ENCODE measurements at regions not wholly inside any gene's neighbourhood (a gene's known extent, or its start where the extent isn't known, plus 50 kb on each side); places are given as distances from the start of the nearest gene placed in this dataset.

DNA sequence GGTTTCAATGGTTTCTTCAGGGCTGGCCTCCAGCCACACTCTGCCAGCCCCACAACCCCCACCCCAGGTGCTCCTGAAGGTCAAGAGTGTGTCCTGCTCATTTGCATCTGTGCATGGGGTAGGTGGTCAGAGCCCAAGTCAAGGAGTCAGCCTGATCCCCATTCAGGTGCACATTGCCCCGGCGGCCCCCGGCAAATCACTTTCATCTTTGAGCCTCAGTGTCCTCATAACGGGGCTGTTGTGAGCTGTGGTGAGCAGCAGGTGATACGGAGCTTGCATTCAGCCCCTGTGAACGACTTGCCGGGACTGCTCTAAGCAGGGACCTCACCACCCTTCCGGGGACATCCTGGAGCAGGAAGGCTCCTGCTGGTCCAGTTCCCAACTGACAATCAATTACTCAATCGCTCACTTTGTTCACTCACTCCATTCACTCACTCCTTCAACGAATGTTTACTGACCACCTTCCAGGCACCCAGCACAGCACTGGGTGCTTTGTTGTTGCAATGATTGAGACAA, 93.2 kb upstream of the CPEB4 start:
- H3K36me3 Mint-ChIP-seq (ENCODE audit: insufficient read depth), result peaks cover 6% of the 10 kb centered on the region
- no peak for ATAC-seq (replicated peaks)
- H3K9me3 Mint-ChIP-seq, result no peaks in the 10 kb centered on the region
- no peak overlapping the region for H3K4me3 Mint-ChIP-seq
- H3K27ac Mint-ChIP-seq, result no peak overlapping the region
- no peak for DNase-seq
- H3K27me3 Mint-ChIP-seq, result peaks cover 4 to 5% of the 10 kb centered on the region in 2 donors
- H3K4me1 Mint-ChIP-seq (ENCODE audit: low read depth in 2 of 2), result no peaks in the 10 kb centered on the region

DNA sequence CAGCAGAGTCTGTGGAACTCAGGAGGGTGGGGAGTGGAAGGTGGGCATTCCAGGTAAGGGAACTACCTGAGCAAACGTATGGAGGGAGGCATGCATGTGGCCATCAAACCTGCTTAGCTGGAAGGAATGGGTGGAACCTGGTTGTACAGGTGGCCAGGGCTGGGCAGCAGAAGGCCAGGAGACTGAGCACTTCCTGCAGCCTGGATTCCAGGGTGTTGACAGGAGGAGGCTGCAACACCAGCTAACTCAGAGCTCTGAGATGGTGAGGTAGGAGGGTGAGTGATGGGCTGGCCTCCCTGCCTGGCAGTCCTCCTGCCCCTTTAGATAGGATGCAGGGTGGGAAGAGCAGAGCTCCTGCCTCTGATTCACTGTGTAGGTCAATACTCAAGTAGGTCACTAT, 92.5 kb upstream of the CPEB4 start:
- Mint-ChIP-seq H3K4me1 (ENCODE audit: low read depth in 2 of 2) (no peaks in the 10 kb centered on the region), H3K27me3 (peaks cover 6 to 11% of the 10 kb centered on the region in 2 donors), H3K9me3 (no peaks in the 10 kb centered on the region), H3K36me3 (ENCODE audit: insufficient read depth) (peaks cover 6% of the 10 kb centered on the region), H3K27ac (no peak overlapping the region), H3K4me3 (no peak overlapping the region)
- DNase-seq (no peak), ATAC-seq (replicated peaks) (no peak)

DNA sequence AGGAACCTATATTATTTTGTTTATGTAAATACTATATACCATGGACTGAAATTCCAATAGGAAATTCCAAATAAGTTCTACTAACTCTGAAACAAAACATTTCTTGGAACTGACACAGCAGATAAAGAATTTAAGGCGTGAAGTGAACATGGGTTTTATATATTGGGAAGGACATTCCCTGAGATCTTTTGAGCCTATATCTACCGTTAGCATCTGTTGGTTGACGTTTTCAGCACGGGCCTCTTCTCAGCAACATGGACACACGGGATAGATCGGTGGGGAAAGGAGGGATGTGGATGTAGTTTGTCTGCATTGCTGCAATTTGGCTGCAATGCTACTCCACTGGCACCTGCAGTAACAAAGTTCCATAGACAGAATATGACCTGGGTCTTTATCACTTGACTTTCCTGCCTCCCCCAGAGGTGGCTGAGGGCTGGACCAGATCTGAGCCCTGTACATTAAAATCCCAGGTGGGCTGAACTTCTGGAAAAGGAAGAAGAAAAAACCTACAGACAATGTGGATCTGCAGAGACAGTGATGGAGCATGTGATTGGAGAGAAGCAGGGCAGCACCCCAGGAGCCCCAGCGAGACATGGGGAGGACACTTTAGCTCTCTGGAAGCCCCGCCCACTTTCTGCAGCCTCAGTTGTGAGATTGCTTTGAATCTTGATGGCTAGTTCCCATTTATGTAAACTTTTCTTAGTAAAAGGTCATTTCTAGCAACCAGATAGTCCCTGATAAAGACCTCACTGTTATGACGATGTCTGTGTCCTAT, 91.2 kb upstream of the CPEB4 start:
- H3K27me3 Mint-ChIP-seq, result peaks cover 6 to 15% of the 10 kb centered on the region in 2 donors
- no peak for ATAC-seq (replicated peaks)

DNA sequence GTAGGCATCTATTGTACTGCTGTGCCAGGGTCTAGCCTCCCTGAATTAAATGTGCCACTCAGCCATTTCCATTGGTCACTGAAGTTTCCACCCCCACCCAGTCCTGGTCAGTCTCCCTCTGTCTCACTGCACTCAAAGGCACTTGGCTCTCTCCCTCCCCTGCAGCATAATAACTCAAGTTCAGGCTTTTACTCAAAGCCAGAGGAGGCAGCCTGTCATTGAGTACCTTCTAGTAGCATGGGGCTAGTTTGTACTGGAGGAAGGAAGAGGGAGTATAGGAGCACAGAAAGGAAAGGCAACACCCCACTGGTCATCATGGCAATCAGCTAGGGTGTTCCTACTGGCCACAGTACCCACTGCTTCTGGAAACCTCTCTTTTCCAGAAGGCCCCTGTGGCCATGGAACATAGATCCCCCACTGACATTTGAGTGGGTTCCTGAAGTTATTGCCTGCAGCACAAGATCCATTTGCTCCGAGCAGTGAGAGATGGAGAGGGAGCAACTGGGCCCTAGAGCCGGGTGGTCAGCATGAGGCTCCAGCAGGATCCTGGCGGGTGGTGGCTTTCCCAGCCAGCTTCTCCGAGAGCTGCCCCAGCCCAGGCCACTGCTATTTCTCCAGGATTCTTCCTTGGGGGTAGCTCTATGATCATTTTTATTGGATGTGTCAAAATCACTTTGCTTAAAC, 89.9 kb upstream of the CPEB4 start:
- H3K4me3 Mint-ChIP-seq, result no peak overlapping the region
- no peak for DNase-seq
- ATAC-seq (replicated peaks), result no peak
- peaks cover 8 to 15% of the 10 kb centered on the region in 2 donors for H3K27me3 Mint-ChIP-seq
- H3K27ac Mint-ChIP-seq, result no peak overlapping the region
- no peaks in the 10 kb centered on the region for H3K4me1 Mint-ChIP-seq (ENCODE audit: low read depth in 2 of 2)
- H3K36me3 Mint-ChIP-seq (ENCODE audit: insufficient read depth), result peaks cover 3% of the 10 kb centered on the region
- H3K9me3 Mint-ChIP-seq, result no peaks in the 10 kb centered on the region

More for the DNA sequence above, 91.2 kb upstream of the CPEB4 start:
- H3K9me3 Mint-ChIP-seq, result no peaks in the 10 kb centered on the region
- H3K36me3 Mint-ChIP-seq (ENCODE audit: insufficient read depth), result peaks cover 5% of the 10 kb centered on the region
- H3K4me1 Mint-ChIP-seq (ENCODE audit: low read depth in 2 of 2), result no peaks in the 10 kb centered on the region
- H3K4me3 Mint-ChIP-seq, result no peak overlapping the region
- H3K27ac Mint-ChIP-seq, result no peak overlapping the region
- no peak for DNase-seq

DNA sequence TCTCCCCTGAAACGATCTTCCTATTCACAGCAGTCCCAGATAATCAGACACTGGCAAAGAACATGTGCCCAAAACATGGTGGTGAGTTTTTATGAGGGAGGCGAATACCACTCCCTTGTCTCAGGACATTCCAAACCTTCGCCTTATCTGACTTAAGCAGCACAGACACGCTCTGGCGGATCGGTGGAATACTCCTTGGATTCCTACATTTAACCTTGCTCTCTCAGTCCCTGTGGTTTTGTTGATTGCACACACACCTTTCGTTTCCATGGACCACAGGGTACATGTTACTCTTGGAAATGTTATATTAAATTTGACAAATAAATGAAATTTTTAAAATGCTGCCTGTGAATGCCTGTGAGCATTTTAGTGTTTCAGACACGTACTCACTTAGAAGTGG, 87.8 kb upstream of the CPEB4 start:
- Mint-ChIP-seq H3K4me3 (no peak overlapping the region), H3K9me3 (no peaks in the 10 kb centered on the region), H3K27me3 (peaks cover 12 to 15% of the 10 kb centered on the region in 2 donors), H3K4me1 (ENCODE audit: low read depth in 2 of 2) (no peaks in the 10 kb centered on the region), H3K36me3 (ENCODE audit: insufficient read depth) (peaks cover 3% of the 10 kb centered on the region), H3K27ac (no peak overlapping the region)
- DNase-seq (no peak), ATAC-seq (replicated peaks) (no peak)

DNA sequence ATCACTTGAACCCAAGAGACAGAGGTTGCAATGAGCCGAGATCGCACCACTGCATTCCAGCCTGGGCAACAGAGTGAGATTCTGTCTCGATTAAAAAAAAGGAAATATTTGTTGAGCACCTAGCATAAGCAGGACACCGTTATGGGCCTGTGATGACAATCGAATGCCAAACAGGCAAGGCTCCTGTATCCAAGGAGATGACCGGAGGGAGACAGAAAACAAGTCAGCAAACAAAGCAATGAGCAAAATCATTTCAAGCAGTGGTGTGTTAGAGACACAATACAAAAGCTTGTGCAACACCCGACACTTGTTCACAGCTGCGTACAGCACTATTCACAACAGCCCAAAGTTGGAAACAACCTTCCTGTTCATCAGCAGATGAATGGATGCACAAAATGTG, 87.1 kb upstream of the CPEB4 start:
- no peaks in the 10 kb centered on the region for H3K9me3 Mint-ChIP-seq
- no peak overlapping the region for H3K27ac Mint-ChIP-seq
- ATAC-seq (replicated peaks) (no peak), DNase-seq (no peak)
- peaks cover 3% of the 10 kb centered on the region for H3K36me3 Mint-ChIP-seq (ENCODE audit: insufficient read depth)
- no peak overlapping the region for H3K4me3 Mint-ChIP-seq
- H3K4me1 Mint-ChIP-seq (ENCODE audit: low read depth in 2 of 2), result no peaks in the 10 kb centered on the region
- peaks cover 12 to 15% of the 10 kb centered on the region in 2 donors for H3K27me3 Mint-ChIP-seq

DNA sequence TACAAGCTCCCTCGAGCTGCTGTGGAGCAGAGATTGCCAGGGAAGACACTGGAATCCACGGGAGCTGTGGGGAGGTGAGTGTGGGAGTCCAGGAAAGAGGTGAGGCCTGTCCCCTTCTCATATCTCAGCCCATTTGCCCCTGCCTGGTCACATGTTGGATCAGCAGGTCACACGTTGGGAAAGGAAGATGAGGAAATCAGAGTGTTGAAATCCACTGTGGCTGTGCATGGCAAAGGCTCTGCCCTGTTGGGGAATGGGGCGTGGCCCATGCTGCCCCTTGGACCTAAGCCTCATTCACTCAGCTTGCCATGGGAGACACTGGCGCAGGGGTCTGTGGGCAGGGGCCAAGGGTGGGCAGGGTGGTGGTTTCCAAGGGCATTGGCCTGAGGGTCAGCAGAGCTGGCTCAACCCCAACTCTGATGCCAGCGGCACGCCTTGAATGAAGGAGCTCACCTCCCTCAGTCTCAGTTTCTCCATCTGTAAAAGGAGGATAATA, 85.4 kb upstream of the CPEB4 start:
- ATAC-seq (replicated peaks) (no peak), DNase-seq (no peak)
- no peaks in the 10 kb centered on the region for H3K9me3 Mint-ChIP-seq
- no peaks in the 10 kb centered on the region for H3K4me1 Mint-ChIP-seq (ENCODE audit: low read depth in 2 of 2)
- no peak overlapping the region for H3K4me3 Mint-ChIP-seq
- peaks cover 12 to 15% of the 10 kb centered on the region in 2 donors for H3K27me3 Mint-ChIP-seq
- peaks cover 3% of the 10 kb centered on the region for H3K36me3 Mint-ChIP-seq (ENCODE audit: insufficient read depth)
- no peak overlapping the region for H3K27ac Mint-ChIP-seq

DNA sequence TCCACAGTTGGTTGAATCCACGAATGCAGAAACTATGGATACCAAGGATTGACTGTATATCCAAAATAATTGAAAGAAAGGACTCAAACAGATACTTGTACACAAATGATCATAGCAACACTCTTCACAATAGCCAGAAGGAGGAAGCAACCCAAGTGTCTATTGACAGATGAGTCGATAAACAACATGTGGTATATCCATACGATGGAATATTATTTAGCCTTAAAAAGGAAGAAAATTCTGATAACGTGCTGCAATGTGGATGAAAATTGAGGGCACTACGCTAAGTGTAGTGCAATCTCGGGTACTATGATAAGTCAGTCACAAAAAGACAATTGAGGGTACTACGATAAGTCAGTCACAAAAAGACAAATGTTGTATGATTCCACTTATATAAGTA, 83.6 kb upstream of the CPEB4 start:
- H3K27ac Mint-ChIP-seq, result no peak overlapping the region
- no peak for DNase-seq
- ATAC-seq (replicated peaks), result no peak
- H3K36me3 Mint-ChIP-seq (ENCODE audit: insufficient read depth), result no peaks in the 10 kb centered on the region
- H3K4me1 Mint-ChIP-seq (ENCODE audit: low read depth in 2 of 2), result no peaks in the 10 kb centered on the region
- H3K4me3 Mint-ChIP-seq, result no peak overlapping the region
- H3K27me3 Mint-ChIP-seq, result peaks cover 12 to 14% of the 10 kb centered on the region in 2 donors
- no peaks in the 10 kb centered on the region for H3K9me3 Mint-ChIP-seq

DNA sequence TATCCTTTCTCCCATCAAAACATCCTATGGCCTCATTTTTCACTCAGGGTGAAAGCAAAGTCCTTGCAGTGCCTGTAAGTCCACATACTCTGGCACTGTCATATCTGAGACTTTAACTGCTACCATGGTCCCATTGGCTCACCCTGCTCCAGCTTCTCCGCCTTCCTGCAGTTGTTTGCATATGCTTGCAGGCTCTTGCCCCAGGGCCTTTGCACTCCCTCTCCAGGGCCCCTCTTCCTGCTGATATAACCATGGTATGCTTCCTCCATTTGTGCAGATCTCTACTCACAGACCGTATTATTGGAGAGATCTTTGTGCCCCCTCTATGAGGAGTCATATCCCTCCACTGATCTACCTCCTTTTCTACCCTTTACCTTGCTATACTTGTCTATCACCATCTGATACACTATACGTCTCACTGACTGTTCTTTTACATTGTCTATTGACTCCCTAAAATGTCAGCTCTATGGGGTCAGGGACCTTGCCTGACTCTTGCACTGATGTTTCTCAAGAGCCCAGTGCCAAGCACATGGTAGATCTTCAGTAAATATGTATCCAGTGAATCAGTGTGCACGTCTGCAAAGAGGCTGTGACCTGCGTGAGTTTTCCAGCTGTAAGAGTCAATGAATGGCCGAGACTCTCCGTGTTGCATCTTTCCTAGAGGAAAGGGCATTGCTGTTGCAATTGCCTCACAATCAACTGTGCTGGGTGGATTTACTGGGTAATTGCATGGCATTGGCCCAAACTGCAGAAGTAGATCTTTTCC, 81.7 kb upstream of the CPEB4 start:
- Mint-ChIP-seq H3K4me3 (no peak overlapping the region), H3K36me3 (ENCODE audit: insufficient read depth) (no peaks in the 10 kb centered on the region)

DNA sequence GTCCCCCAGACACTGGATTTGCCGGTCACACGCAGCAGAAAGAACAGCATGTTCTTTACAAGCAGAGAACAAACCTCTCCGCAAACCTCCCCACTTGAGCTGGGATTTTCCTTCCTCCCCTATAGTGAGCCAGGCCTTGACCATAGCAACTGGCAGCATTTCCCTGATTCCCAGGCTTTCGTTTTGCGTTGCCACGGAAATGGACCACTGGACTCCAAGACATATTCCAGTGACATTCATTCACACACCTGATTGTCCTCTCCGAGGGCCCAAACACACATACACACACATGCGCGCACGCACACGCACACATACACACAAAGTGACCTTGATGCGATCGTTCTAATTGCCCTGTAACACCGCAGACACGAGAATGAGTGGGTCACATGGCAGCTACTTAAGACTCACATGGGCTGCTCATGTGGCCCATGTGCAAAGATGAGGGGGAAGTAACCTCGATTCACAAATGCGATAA, 80.9 kb upstream of the CPEB4 start:
- ATAC-seq (replicated peaks), result no peak
- no peak for DNase-seq

More for the DNA sequence above, 81.7 kb upstream of the CPEB4 start:
- ATAC-seq (replicated peaks), result no peak
- H3K9me3 Mint-ChIP-seq, result peaks cover 11 to 15% of the 10 kb centered on the region in 2 donors
- H3K27ac Mint-ChIP-seq, result no peak overlapping the region
- H3K27me3 Mint-ChIP-seq, result peaks cover 0 to 5% of the 10 kb centered on the region in 2 donors
- H3K4me1 Mint-ChIP-seq (ENCODE audit: low read depth in 2 of 2), result no peaks in the 10 kb centered on the region
- DNase-seq, result no peak

DNA sequence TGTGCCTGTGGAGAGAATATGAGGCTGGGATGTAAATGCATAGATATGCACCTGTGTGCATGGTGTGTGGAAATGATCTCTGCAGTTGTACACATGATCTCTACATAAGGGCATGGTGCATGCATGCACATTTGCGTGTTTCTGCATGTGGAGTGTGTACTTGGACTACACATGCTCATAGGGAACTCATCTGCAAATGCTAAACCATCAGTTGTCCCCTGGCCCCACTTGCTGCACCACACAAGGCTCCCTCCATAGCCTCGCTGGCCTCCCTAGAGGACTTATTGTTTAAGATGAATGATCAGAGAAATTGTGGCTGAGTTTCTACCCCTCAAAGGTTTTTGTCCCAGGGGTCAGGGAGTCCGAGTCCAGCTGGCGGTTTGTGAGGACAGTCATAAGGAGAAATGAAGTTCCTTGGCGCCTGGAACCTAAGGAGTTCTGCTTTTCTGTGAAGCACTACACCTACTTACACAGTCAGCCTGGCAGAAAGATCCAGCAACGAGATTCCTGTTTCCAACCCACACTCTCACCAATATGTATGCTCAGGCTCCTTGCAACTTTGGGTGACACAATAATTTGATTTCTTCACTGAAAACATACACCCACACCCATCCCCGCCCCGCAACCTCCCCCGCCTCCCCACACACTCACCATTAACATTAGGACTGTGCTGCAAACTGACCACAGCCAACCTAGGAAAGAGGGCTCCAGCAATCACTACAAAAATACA, 79.9 kb upstream of the CPEB4 start:
- Mint-ChIP-seq H3K9me3 (peaks cover 11 to 22% of the 10 kb centered on the region in 2 donors), H3K4me3 (no peak overlapping the region), H3K27ac (no peak overlapping the region), H3K4me1 (ENCODE audit: low read depth in 2 of 2) (peaks cover 0 to 3% of the 10 kb centered on the region in 2 donors), H3K27me3 (peaks cover 0 to 4% of the 10 kb centered on the region in 2 donors), H3K36me3 (ENCODE audit: insufficient read depth) (no peaks in the 10 kb centered on the region)
- DNase-seq (no peak), ATAC-seq (replicated peaks) (no peak)

More for the DNA sequence above, 80.9 kb upstream of the CPEB4 start:
- peaks cover 0 to 5% of the 10 kb centered on the region in 2 donors for H3K27me3 Mint-ChIP-seq
- peaks cover 11 to 22% of the 10 kb centered on the region in 2 donors for H3K9me3 Mint-ChIP-seq
- H3K4me3 Mint-ChIP-seq, result no peak overlapping the region
- no peak overlapping the region for H3K27ac Mint-ChIP-seq
- H3K4me1 Mint-ChIP-seq (ENCODE audit: low read depth in 2 of 2), result peaks cover 0 to 3% of the 10 kb centered on the region in 2 donors
- H3K36me3 Mint-ChIP-seq (ENCODE audit: insufficient read depth), result no peaks in the 10 kb centered on the region

DNA sequence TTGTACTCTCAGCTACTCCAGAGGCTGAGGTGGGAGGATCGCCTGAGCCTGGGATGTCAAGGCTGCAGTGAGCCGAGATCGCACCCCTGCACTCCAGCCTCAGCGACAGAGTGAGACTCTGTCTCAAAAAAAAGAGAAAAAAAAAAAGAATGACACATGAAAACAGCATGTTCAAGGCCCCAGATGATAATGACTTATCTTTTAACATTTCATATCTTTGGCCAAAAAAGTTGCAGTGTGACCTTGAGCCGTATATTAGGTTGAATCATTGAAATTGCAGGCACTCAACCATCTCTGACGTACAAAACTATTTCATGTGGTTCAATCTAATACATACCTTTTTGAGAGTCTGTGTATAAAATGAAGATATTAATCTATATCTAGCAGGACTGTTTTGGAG, 79.1 kb upstream of the CPEB4 start:
- no peaks in the 10 kb centered on the region for H3K36me3 Mint-ChIP-seq (ENCODE audit: insufficient read depth)
- H3K27me3 Mint-ChIP-seq, result peaks cover 0 to 7% of the 10 kb centered on the region in 2 donors
- H3K27ac Mint-ChIP-seq, result no peak overlapping the region
- DNase-seq (no peak), ATAC-seq (replicated peaks) (no peak)
- peaks cover 0 to 3% of the 10 kb centered on the region in 2 donors for H3K4me1 Mint-ChIP-seq (ENCODE audit: low read depth in 2 of 2)
- no peak overlapping the region for H3K4me3 Mint-ChIP-seq
- H3K9me3 Mint-ChIP-seq, result peaks cover 11 to 22% of the 10 kb centered on the region in 2 donors
